H1 (cell line): ENCODE measurements at regions not wholly inside any gene's neighbourhood (a gene's known extent, or its start where the extent isn't known, plus 50 kb on each side); places are given as distances from the start of the nearest gene placed in this dataset.

Experiments
- CTCF ChIA-PET: fragments of 300-600 bp; sonication (Branson Sonifier 250); formaldehyde crosslinking; loops from one replicate; lab custom pipeline; 2021; ENCODE audit not compliant: partially characterized antibody; lab: Charles Lee
- POLR2A ChIA-PET: fragments of 300-600 bp; sonication (Branson Sonifier 250); formaldehyde crosslinking; loops from one replicate; lab custom pipeline; 2021; ENCODE audit warnings: inconsistent platforms; ENCODE audit not compliant: partially characterized antibody; lab: Charles Lee
- DNase-seq, 2 experiments: peaks; one replicate each; pipeline versions ENCODE4 v3.0.0 to v3.0.0-alpha.2; 2010 to 2022; ENCODE audit warnings: low spot score in 2 of 2, low read depth in 1 of 2, mixed read lengths in 1 of 2
- FAIRE-seq: peaks from 2 replicates; lab custom pipeline; 2011; peaks lifted over from hg19 to GRCh38; lab: Jason Lieb, UNC
- H2AFZ ChIP-seq: 2 replicates; pipeline ENCODE4 v1.8.1; 2012; ENCODE audit warnings: low read length, inconsistent platforms
- H2AK5ac ChIP-seq: 2 replicates; pipeline ENCODE4 v1.6.1; 2013; ENCODE audit warnings: low read depth, low read length
- H2BK120ac ChIP-seq: replicated peaks from 2 replicates; pipeline ENCODE3; 2013; ENCODE audit warnings: low read depth, low read length, inconsistent platforms
- H2BK12ac ChIP-seq: 2 replicates; pipeline ENCODE4 v1.6.1; 2013; ENCODE audit warnings: low read depth, low read length
- H2BK15ac ChIP-seq: 2 replicates; pipeline ENCODE4 v1.6.1; 2013; ENCODE audit warnings: low read length
- H2BK20ac ChIP-seq: 2 replicates; pipeline ENCODE4 v1.6.1; 2013; ENCODE audit warnings: low read length
- H2BK5ac ChIP-seq: 2 replicates; pipeline ENCODE4 v1.6.1; 2013; ENCODE audit warnings: low read depth, low read length
- H3K14ac ChIP-seq: 2 replicates; pipeline ENCODE4 v1.6.1; 2013; ENCODE audit warnings: inconsistent platforms; ENCODE audit not compliant: insufficient read length
- H3K18ac ChIP-seq: 2 replicates; pipeline ENCODE4 v1.6.1; 2013; ENCODE audit warnings: low read length; ENCODE audit errors: extremely low read depth
- H3K23ac ChIP-seq: 2 replicates; pipeline ENCODE4 v1.6.1; 2013; ENCODE audit warnings: inconsistent platforms; ENCODE audit not compliant: insufficient read length
- H3K23me2 ChIP-seq: 2 replicates; pipeline ENCODE4 v1.6.1; 2013; ENCODE audit warnings: low read depth, low read length
- H3K27ac ChIP-seq: 2 replicates; pipeline ENCODE4 v1.6.1; 2011; ENCODE audit warnings: low read depth, low read length, inconsistent platforms
- H3K27me3 ChIP-seq, 4 experiments: replicated peaks in 1 of 4; 1 replicate in 1 of 4; 2 replicates in 3 of 4; pipeline versions ENCODE4 v1.6.1 to v1.8.1; 2011 to 2013; ENCODE audit warnings: low read length in 3 of 4, mild to moderate bottlenecking in 3 of 4, inconsistent platforms in 2 of 4, mixed read lengths in 2 of 4, moderate library complexity in 1 of 4; ENCODE audit not compliant: control insufficient read depth in 3 of 4, insufficient read depth in 3 of 4; ENCODE audit errors: extremely low read depth in 1 of 4
- H3K36me3 ChIP-seq, 4 experiments: 2 replicates each; pipeline versions ENCODE4 v1.6.1 to v1.8.1; 2011 to 2013; ENCODE audit warnings: mild to moderate bottlenecking in 4 of 4, low read length in 3 of 4, moderate library complexity in 2 of 4, control low read depth in 1 of 4, inconsistent platforms in 1 of 4; ENCODE audit not compliant: insufficient read depth in 4 of 4, control insufficient read depth in 2 of 4
- H3K4ac ChIP-seq: replicated peaks from 2 replicates; pipeline ENCODE3; 2013; ENCODE audit warnings: low read length, low read depth, mixed read lengths, inconsistent platforms; ENCODE audit not compliant: insufficient read length
- H3K4me1 ChIP-seq, 4 experiments: replicated peaks in 1 of 4; 1 replicate in 1 of 4; 2 replicates in 3 of 4; pipeline versions ENCODE4 v1.6.1 to v1.8.1; 2011 to 2013; ENCODE audit warnings: low read length in 3 of 4, inconsistent platforms in 2 of 4, mixed read lengths in 1 of 4; ENCODE audit not compliant: insufficient read depth in 4 of 4, control insufficient read depth in 3 of 4
- H3K4me2 ChIP-seq, 2 experiments: 2 replicates each; pipeline versions ENCODE4 v1.6.1 to v1.8.1; 2011 to 2013; ENCODE audit warnings: low read depth in 2 of 2, low read length in 2 of 2, control low read depth in 1 of 2, inconsistent platforms in 1 of 2, mild to moderate bottlenecking in 1 of 2; ENCODE audit not compliant: insufficient read depth in 1 of 2
- H3K4me3 ChIP-seq, 4 experiments: fragments of 200-600, 300-600 bp in 1 of 4; sonication (generic), shearing (Covaris generic), sonication (Bioruptor Twin) in 1 of 4; 2 replicates each; pipeline versions ENCODE4 v1.5.1 to v1.8.1; 2011 to 2016; ENCODE audit warnings: low read length in 4 of 4, low read depth in 3 of 4, control low read depth in 2 of 4, inconsistent platforms in 2 of 4, mild to moderate bottlenecking in 2 of 4, mixed read lengths in 1 of 4, moderate library complexity in 1 of 4; ENCODE audit not compliant: insufficient read depth in 2 of 4; ENCODE audit errors: extremely low read depth in 1 of 4
- H3K56ac ChIP-seq: replicated peaks from 2 replicates; pipeline ENCODE3; 2013; ENCODE audit warnings: low read depth, mild to moderate bottlenecking, mixed read lengths, low read length, inconsistent platforms; ENCODE audit not compliant: insufficient read length
- H3K79me1 ChIP-seq: 2 replicates; pipeline ENCODE4 v1.6.1; 2013; ENCODE audit warnings: low read depth, low read length, control low read depth
- H3K79me2 ChIP-seq, 2 experiments: 2 replicates each; pipeline versions ENCODE4 v1.6.1 to v1.8.1; 2012 to 2013; ENCODE audit warnings: low read length in 2 of 2, mild to moderate bottlenecking in 2 of 2, inconsistent platforms in 1 of 2; ENCODE audit not compliant: insufficient read depth in 2 of 2, control insufficient read depth in 1 of 2
- H3K9ac ChIP-seq, 4 experiments: replicated peaks in 1 of 4; 1 replicate in 1 of 4; 2 replicates in 3 of 4; pipeline versions ENCODE4 v1.6.1 to v1.8.1; 2011 to 2013; ENCODE audit warnings: low read depth in 3 of 4, low read length in 3 of 4, control low read depth in 2 of 4, mild to moderate bottlenecking in 2 of 4, moderate library complexity in 2 of 4, inconsistent platforms in 1 of 4; ENCODE audit errors: extremely low read depth in 1 of 4
- H3K9me3 ChIP-seq, 2 experiments: 2 replicates each; pipeline versions ENCODE4 v1.6.1 to v1.8.1; 2012 to 2013; ENCODE audit warnings: mild to moderate bottlenecking in 2 of 2, moderate library complexity in 2 of 2, control low read depth in 1 of 2, inconsistent platforms in 1 of 2, low read depth in 1 of 2, low read length in 1 of 2, mixed read lengths in 1 of 2; ENCODE audit not compliant: insufficient read depth in 2 of 2
- H4K20me1 ChIP-seq, 2 experiments: replicated peaks in 1 of 2; 2 replicates each; pipeline versions ENCODE3 to v1.8.1; 2011 to 2013; ENCODE audit warnings: inconsistent platforms in 2 of 2, low read length in 2 of 2, mild to moderate bottlenecking in 1 of 2; ENCODE audit not compliant: insufficient read depth in 2 of 2, control insufficient read depth in 1 of 2
- H4K5ac ChIP-seq: 2 replicates; pipeline ENCODE4 v1.6.1; 2013; ENCODE audit warnings: low read length, low read depth, mixed read lengths, inconsistent platforms; ENCODE audit not compliant: insufficient read length
- H4K8ac ChIP-seq: 2 replicates; pipeline ENCODE4 v1.8.0; 2013; ENCODE audit warnings: mild to moderate bottlenecking, moderate library complexity, low read length, inconsistent platforms; ENCODE audit not compliant: insufficient read depth; ENCODE audit errors: extremely low read depth
- H4K91ac ChIP-seq: replicated peaks from 2 replicates; pipeline ENCODE3; 2013; ENCODE audit warnings: low read length, mixed read lengths, inconsistent platforms; ENCODE audit not compliant: insufficient read length
- CBX8 ChIP-seq: fragments of 300-800, 300-1000 bp; sonication (generic); IDR thresholded peaks from 2 replicates; pipeline ENCODE4 v1.7.1; 2016; ENCODE audit warnings: low read depth, low read length, borderline replicate concordance
- CREB1 ChIP-seq: IDR thresholded peaks from 2 replicates; pipeline ENCODE4 v1.6.1; 2012; ENCODE audit warnings: inconsistent platforms
- CTBP2 ChIP-seq: IDR thresholded peaks from 2 replicates; pipeline ENCODE4 v1.7.0; 2011; ENCODE audit warnings: borderline replicate concordance, mild to moderate bottlenecking, moderate library complexity, mixed read lengths, low read length; ENCODE audit not compliant: insufficient read depth, insufficient read length
- CTCF ChIP-seq, 3 experiments: IDR thresholded peaks; 1 replicate in 2 of 3; 2 replicates in 1 of 3; pipeline versions ENCODE4 v1.5.1 to v1.6.1; 2011; ENCODE audit warnings: low read length in 3 of 3, mild to moderate bottlenecking in 3 of 3, inconsistent platforms in 2 of 3, low read depth in 1 of 3, moderate library complexity in 1 of 3; ENCODE audit not compliant: insufficient read depth in 1 of 3; ENCODE audit errors: control extremely low read depth in 1 of 3
- EZH2 ChIP-seq: fragments of 200-600 bp; sonication (generic); IDR thresholded peaks from 2 replicates; pipeline ENCODE4 v1.7.1; 2012; ENCODE audit warnings: low read depth, mild to moderate bottlenecking, moderate library complexity, low read length, inconsistent platforms; ENCODE audit not compliant: severe bottlenecking
- HDAC6 ChIP-seq: IDR thresholded peaks from one replicate; pipeline ENCODE4 v1.7.1; 2012; ENCODE audit warnings: low read depth, mild to moderate bottlenecking, inconsistent platforms, low read length, moderate library complexity
- POU5F1 ChIP-seq: IDR thresholded peaks from 2 replicates; pipeline ENCODE4 v1.6.1; 2011; ENCODE audit warnings: low read depth, mild to moderate bottlenecking, low read length, moderate library complexity
- SAP30 ChIP-seq: fragments of 300-600 bp; sonication (generic); IDR thresholded peaks from 2 replicates; pipeline ENCODE4 v1.7.1; 2012; ENCODE audit warnings: low read length, moderate library complexity, mild to moderate bottlenecking, inconsistent platforms; ENCODE audit not compliant: insufficient read depth, insufficient replicate concordance
- TCF12 ChIP-seq: IDR thresholded peaks from 2 replicates; pipeline ENCODE4 v1.6.1; 2011; ENCODE audit warnings: low read depth, mild to moderate bottlenecking, low read length
- WGBS, 2 experiments: shearing (Covaris generic) in 1 of 2; methylation state at CpG; one replicate each; pipeline versions ENCODE4 v1.1.6 to v1.1.7; 2013 to 2015; ENCODE audit warnings: low lambda C conversion rate in 2 of 2, mixed read lengths in 2 of 2, inconsistent platforms in 1 of 2, low coverage in 1 of 2, missing lambda C conversion rate in 1 of 2; ENCODE audit not compliant: insufficient replicate concordance in 2 of 2, insufficient coverage in 1 of 2, insufficient read length in 1 of 2; ENCODE audit errors: extremely low coverage in 1 of 2, missing lambda C conversion rate in 1 of 2; 5-methylcytosine and 5-hydroxymethylcytosine counted together

GRCh38 chr13:80465321-80465720 is 124.4 kb upstream of the SPRY2 start:
- WGBS, 2 experiments = 98% methylated on average over 2 of the region's 2 CpGs; no CpG with 5 or more reads in 1 of the 2 experiments
- no peak overlapping the region for H2BK12ac ChIP-seq
- H3K27me3 ChIP-seq = peaks cover 0 to 1% (median 0%) of the 10 kb centered on the region in 4 experiments; a peak in 1 of 7 replicates
- H3K14ac ChIP-seq = no peak overlapping the region
- H3K4ac ChIP-seq = no peak overlapping the region
- no peak overlapping the region for H2BK20ac ChIP-seq
- no peak overlapping the region for H4K8ac ChIP-seq
- H3K23ac ChIP-seq = no peak overlapping the region
- H3K18ac ChIP-seq = no peak overlapping the region
- TF ChIP-seq CTCF (IDR thresholded peaks at IDR 0.05; ENCODE audit: control extremely low read depth in 1 of 3, insufficient read depth in 1 of 3, low read depth in 1 of 3, low read length in 3 of 3) (no peak), EZH2 (no peak), POU5F1 (no peak), HDAC6 (no peak), CREB1 (no peak), CTBP2 (no peak), TCF12 (no peak), SAP30 (no peak), CBX8 (no peak)
- no peak overlapping the region for H4K91ac ChIP-seq
- no peak overlapping the region for H3K56ac ChIP-seq
- H4K20me1 ChIP-seq = no peaks in the 10 kb centered on the region
- H2AFZ ChIP-seq = no peak overlapping the region
- ChIA-PET CTCF (no interaction called here), POLR2A (no interaction called here)
- no peak overlapping the region for H2BK5ac ChIP-seq
- FAIRE-seq (no peak), DNase-seq (no peak)
- H3K4me1 ChIP-seq = no peaks in the 10 kb centered on the region
- H3K36me3 ChIP-seq = no peaks in the 10 kb centered on the region
- no peaks in the 10 kb centered on the region for H3K9me3 ChIP-seq
- no peaks in the 10 kb centered on the region for H3K79me1 ChIP-seq
- no peaks in the 10 kb centered on the region for H3K79me2 ChIP-seq
- H3K4me2 ChIP-seq = no peak overlapping the region
- no peak overlapping the region for H3K4me3 ChIP-seq
- H2AK5ac ChIP-seq = no peak overlapping the region
- H3K9ac ChIP-seq = no peak overlapping the region
- H2BK15ac ChIP-seq = no peak overlapping the region
- H3K27ac ChIP-seq = no peak overlapping the region
- no peaks in the 10 kb centered on the region for H3K23me2 ChIP-seq
- no peak overlapping the region for H2BK120ac ChIP-seq
- H4K5ac ChIP-seq = no peak overlapping the region
